PC-3 (cell line): ENCODE measurements at regions not wholly inside any gene's neighbourhood (a gene's known extent, or its start where the extent isn't known, plus 50 kb on each side); places are given as distances from the start of the nearest gene placed in this dataset.

Experiments
- ATAC-seq: fragments of 200-7000 bp; cut with Tn5 transposase; 2 replicates; pipeline ENCODE4 v1.9.1; 2020; ENCODE audit warnings: mild to moderate bottlenecking, moderate library complexity
- BruUV-seq: library from RNA; stranded (reverse); fragments of 400-500 nt; replicated peaks from 2 replicates; lab custom pipeline; 2021; lab: Mats Ljungman, UMichigan
- CTCF ChIA-PET: fragments of 300-600 bp; sonication (Branson Sonifier 250); formaldehyde crosslinking; loops from one replicate; lab custom pipeline; 2022; ENCODE audit warnings: antibody characterized with exemption; lab: Charles Lee
- POLR2A ChIA-PET: fragments of 300-600 bp; sonication (Branson Sonifier 250); formaldehyde crosslinking; loops from one replicate; lab custom pipeline; 2022; ENCODE audit warnings: antibody characterized with exemption; ENCODE audit not compliant: unreplicated experiment; lab: Charles Lee
- DNase-seq: peaks from one replicate; pipeline ENCODE4 v3.0.0-alpha.2; 2015
- H2AFZ ChIP-seq: fragments of 300-600 bp; sonication (generic); 2 replicates; pipeline ENCODE4 v1.6.0; 2016; ENCODE audit warnings: antibody characterized with exemption, low read length
- H3F3A ChIP-seq: fragments of 300-600 bp; sonication (generic); one replicate; pipeline ENCODE4 v1.6.0; 2017; ENCODE audit warnings: antibody characterized with exemption, low read length, control low read depth, mild to moderate bottlenecking; ENCODE audit not compliant: unreplicated experiment
- H3K27ac ChIP-seq: fragments of 300-600 bp; sonication (generic); 2 replicates; pipeline ENCODE4 v1.5.1; 2016; ENCODE audit warnings: mild to moderate bottlenecking, low read length
- H3K27me3 ChIP-seq: fragments of 300-600 bp; sonication (generic); 2 replicates; pipeline ENCODE4 v1.6.1; 2016; ENCODE audit warnings: low read length, mixed read lengths
- H3K36me3 ChIP-seq: fragments of 300-600 bp; sonication (generic); 2 replicates; pipeline ENCODE4 v1.6.1; 2016; ENCODE audit warnings: low read depth, mixed run types, low read length, mixed read lengths
- H3K4me1 ChIP-seq: fragments of 300-600 bp; sonication (generic); 2 replicates; pipeline ENCODE4 v1.5.1; 2016; ENCODE audit warnings: low read length; ENCODE audit not compliant: insufficient read depth
- H3K4me2 ChIP-seq: fragments of 300-600 bp; sonication (generic); 2 replicates; pipeline ENCODE4 v1.6.0; 2016; ENCODE audit warnings: low read length
- H3K4me3 ChIP-seq: fragments of 300-600 bp; sonication (generic); 2 replicates; pipeline ENCODE4 v1.5.1; 2016; ENCODE audit warnings: mild to moderate bottlenecking, low read length, mixed read lengths
- H3K79me2 ChIP-seq: fragments of 300-600 bp; sonication (generic); 2 replicates; pipeline ENCODE4 v1.6.1; 2017; ENCODE audit warnings: low read length, mixed read lengths
- H3K9ac ChIP-seq: fragments of 300-600 bp; sonication (generic); 2 replicates; pipeline ENCODE4 v1.6.0; 2016; ENCODE audit warnings: mild to moderate bottlenecking, low read length
- H3K9me2 ChIP-seq: fragments of 300-600 bp; sonication (generic); replicated peaks from 2 replicates; pipeline ENCODE4 v1.6.1; 2016; ENCODE audit warnings: mixed run types, low read length, mixed read lengths
- H3K9me3 ChIP-seq: fragments of 300-600 bp; sonication (generic); 2 replicates; pipeline ENCODE4 v1.6.1; 2016; ENCODE audit warnings: low read length, mixed read lengths
- H4K20me1 ChIP-seq: fragments of 300-600 bp; sonication (generic); 2 replicates; pipeline ENCODE4 v1.6.1; 2016; ENCODE audit warnings: low read length, mixed read lengths
- EZH2 ChIP-seq: fragments of 300-600 bp; sonication (generic); IDR thresholded peaks from one replicate; pipeline ENCODE4 v1.6.1; 2017; ENCODE audit warnings: antibody characterized with exemption, mild to moderate bottlenecking, low read length; ENCODE audit not compliant: unreplicated experiment
- EZH2phosphoT487 ChIP-seq: fragments of 300-600 bp; sonication (generic); IDR thresholded peaks from 2 replicates; pipeline ENCODE4 v1.6.1; 2018; ENCODE audit warnings: mild to moderate bottlenecking, antibody characterized with exemption, low read length, borderline replicate concordance
- intact Hi-C: fragments of 100-400 bp; cut with micrococcal nuclease; formaldehyde crosslinking; loops from 2 replicates; pipeline ENCODE4 v1.9.0; 2023
- TF ChIP-seq, protein P1 (sequence below): fragments of 300-600 bp; sonication (generic); conservative IDR thresholded peaks from 2 replicates; pipeline ENCODE4 v1.5.1; 2017; ENCODE audit warnings: antibody characterized with exemption, low read depth, mild to moderate bottlenecking, low read length

- Histone ChIP-seq H3K9me2 (no peaks in the 10 kb centered on the region), H3K9ac (no peak overlapping the region), H3K27me3 (peaks cover 16% of the 10 kb centered on the region; the same call in 1 of the 2 replicates), H3K9me3 (no peaks in the 10 kb centered on the region), H3K27ac (no peak overlapping the region), H3K4me1 (no peaks in the 10 kb centered on the region), H3K36me3 (no peaks in the 10 kb centered on the region), H3K4me2 (no peak overlapping the region), H3F3A (no peaks in the 10 kb centered on the region), H3K79me2 (no peaks in the 10 kb centered on the region), H4K20me1 (no peaks in the 10 kb centered on the region), H2AFZ (no peak overlapping the region), H3K4me3 (no peak overlapping the region)
- no TSS peak for BruUV-seq
- CTCF ChIA-PET = no interaction called here
- no peak for ATAC-seq
- intact Hi-C loops = no loop called here
- no peak for DNase-seq
- TF ChIP-seq, protein P1, sequence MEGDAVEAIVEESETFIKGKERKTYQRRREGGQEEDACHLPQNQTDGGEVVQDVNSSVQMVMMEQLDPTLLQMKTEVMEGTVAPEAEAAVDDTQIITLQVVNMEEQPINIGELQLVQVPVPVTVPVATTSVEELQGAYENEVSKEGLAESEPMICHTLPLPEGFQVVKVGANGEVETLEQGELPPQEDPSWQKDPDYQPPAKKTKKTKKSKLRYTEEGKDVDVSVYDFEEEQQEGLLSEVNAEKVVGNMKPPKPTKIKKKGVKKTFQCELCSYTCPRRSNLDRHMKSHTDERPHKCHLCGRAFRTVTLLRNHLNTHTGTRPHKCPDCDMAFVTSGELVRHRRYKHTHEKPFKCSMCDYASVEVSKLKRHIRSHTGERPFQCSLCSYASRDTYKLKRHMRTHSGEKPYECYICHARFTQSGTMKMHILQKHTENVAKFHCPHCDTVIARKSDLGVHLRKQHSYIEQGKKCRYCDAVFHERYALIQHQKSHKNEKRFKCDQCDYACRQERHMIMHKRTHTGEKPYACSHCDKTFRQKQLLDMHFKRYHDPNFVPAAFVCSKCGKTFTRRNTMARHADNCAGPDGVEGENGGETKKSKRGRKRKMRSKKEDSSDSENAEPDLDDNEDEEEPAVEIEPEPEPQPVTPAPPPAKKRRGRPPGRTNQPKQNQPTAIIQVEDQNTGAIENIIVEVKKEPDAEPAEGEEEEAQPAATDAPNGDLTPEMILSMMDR = no peak
- TF ChIP-seq EZH2 (no peak), EZH2phosphoT487 (no peak)
- POLR2A ChIA-PET = no interaction called here
These were observed 228.7 kb upstream of the MC4R start for GRCh38 chr18:60601249-60601648.

DNA sequence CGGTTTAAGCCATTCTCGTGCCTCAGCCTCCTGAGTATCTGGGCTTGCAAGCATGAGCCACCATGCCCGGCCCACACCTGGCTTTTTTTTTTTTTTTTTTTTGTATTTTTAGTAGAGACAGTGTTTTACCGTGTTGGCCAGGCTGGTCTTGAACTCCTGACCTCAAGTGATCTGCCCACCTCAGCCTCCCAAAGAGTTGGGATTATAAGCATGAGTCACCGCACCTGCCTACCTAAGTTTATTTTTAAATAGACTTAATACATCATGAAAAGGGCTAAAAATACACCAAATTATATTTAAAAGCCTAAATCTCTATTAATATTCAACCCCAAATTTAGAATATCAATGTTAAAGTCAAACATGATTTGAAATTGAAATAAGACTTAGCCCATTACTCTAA, 250.8 kb upstream of the MC4R start:
- no peak overlapping the region for H3K27ac ChIP-seq
- ChIA-PET POLR2A (no interaction called here), CTCF (no interaction called here)
- intact Hi-C loops = no loop called here
- no peaks in the 10 kb centered on the region for H3K9me3 ChIP-seq
- no peak overlapping the region for H3K9ac ChIP-seq
- H2AFZ ChIP-seq = no peak overlapping the region
- H3K79me2 ChIP-seq = no peaks in the 10 kb centered on the region
- no peaks in the 10 kb centered on the region for H4K20me1 ChIP-seq
- DNase-seq (no peak), ATAC-seq (no peak)
- BruUV-seq = no TSS peak
- no peaks in the 10 kb centered on the region for H3F3A ChIP-seq
- H3K27me3 ChIP-seq = no peaks in the 10 kb centered on the region
- no peak overlapping the region for H3K4me2 ChIP-seq
- no peaks in the 10 kb centered on the region for H3K36me3 ChIP-seq
- H3K9me2 ChIP-seq = no peaks in the 10 kb centered on the region
- H3K4me1 ChIP-seq = no peaks in the 10 kb centered on the region
- TF ChIP-seq, protein P1 = no peak
- TF ChIP-seq EZH2phosphoT487 (no peak), EZH2 (no peak)
- no peak overlapping the region for H3K4me3 ChIP-seq

DNA sequence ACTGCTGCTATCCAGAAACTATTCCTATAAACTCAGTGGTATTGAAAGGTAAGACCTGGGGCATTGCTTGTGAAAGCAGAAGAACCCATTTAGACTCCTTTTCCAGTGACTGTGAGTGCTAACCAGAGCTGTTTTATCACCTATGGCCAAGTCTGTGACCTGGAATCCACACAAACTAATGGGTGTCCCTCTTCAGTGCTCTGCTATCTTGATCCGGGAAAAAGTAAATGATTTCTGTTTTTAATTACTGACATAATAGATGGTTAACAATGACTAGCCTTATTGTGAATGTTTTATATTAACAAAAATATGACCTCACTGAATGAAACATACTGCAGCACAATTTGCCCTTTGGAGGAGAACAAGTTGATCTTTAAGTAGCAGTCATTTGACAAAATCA, 251.6 kb upstream of the MC4R start:
- BruUV-seq = no TSS peak
- ATAC-seq (no peak), DNase-seq (no peak)
- Histone ChIP-seq H3K9me3 (no peaks in the 10 kb centered on the region), H3K4me1 (no peaks in the 10 kb centered on the region), H3K36me3 (no peaks in the 10 kb centered on the region), H2AFZ (no peak overlapping the region), H3K4me2 (no peak overlapping the region), H3K27ac (no peak overlapping the region), H3F3A (no peaks in the 10 kb centered on the region), H3K9me2 (no peaks in the 10 kb centered on the region), H3K9ac (no peak overlapping the region), H3K4me3 (no peak overlapping the region), H3K27me3 (no peaks in the 10 kb centered on the region), H4K20me1 (no peaks in the 10 kb centered on the region), H3K79me2 (no peaks in the 10 kb centered on the region)
- TF ChIP-seq EZH2phosphoT487 (no peak), EZH2 (no peak)
- TF ChIP-seq, protein P1 = no peak
- ChIA-PET POLR2A (no interaction called here), CTCF (no interaction called here)
- intact Hi-C loops = no loop called here
